Endothelial cell of umbilical vein (primary cell): ENCODE measurements at regions not wholly inside any gene's neighbourhood (a gene's known extent, or its start where the extent isn't known, plus 50 kb on each side); places are given as distances from the start of the nearest gene placed in this dataset.

Experiments used
- BruUV-seq: library from RNA; stranded (reverse); fragments of 400-500 nt; replicated peaks from 2 replicates; lab custom pipeline; 2021; lab: Mats Ljungman, UMichigan
- CTCF ChIA-PET: fragments of 300-600, 350-600 bp; sonication (Branson Sonifier 250); formaldehyde crosslinking; loops from one replicate; lab custom pipeline; 2021; ENCODE audit warnings: antibody characterized with exemption, inconsistent platforms; lab: Charles Lee
- POLR2A ChIA-PET: fragments of 300-600, 350-600 bp; sonication (Branson Sonifier 250); formaldehyde crosslinking; loops from one replicate; lab custom pipeline; 2021; ENCODE audit warnings: antibody characterized with exemption, inconsistent platforms; lab: Charles Lee
- DNase-seq: peaks from one replicate; pipeline ENCODE4 v3.0.0-alpha.2; 2011; ENCODE audit warnings: low read depth, low spot score
- FAIRE-seq: peaks from 2 replicates; lab custom pipeline; 2011; peaks lifted over from hg19 to GRCh38; lab: Jason Lieb, UNC
- H2AFZ ChIP-seq: 2 replicates; pipeline ENCODE4 v1.6.0; 2012; ENCODE audit warnings: low read depth, low read length, control low read depth, inconsistent platforms
- H3K27ac ChIP-seq: 2 replicates; pipeline ENCODE4 v1.5.1; 2011; ENCODE audit warnings: low read depth, mild to moderate bottlenecking, control low read depth, low read length, moderate library complexity; ENCODE audit not compliant: insufficient read depth
- H3K27me3 ChIP-seq, 2 experiments: 2 replicates each; pipeline versions ENCODE4 v1.6.0 to v1.6.1; 2011; ENCODE audit warnings: low read length in 2 of 2, mixed read lengths in 1 of 2; ENCODE audit not compliant: control insufficient read depth in 2 of 2, insufficient read depth in 2 of 2
- H3K36me3 ChIP-seq, 2 experiments: 2 replicates in 1 of 2; 3 replicates in 1 of 2; pipeline ENCODE4 v1.5.1; 2011; ENCODE audit warnings: low read length in 2 of 2, mild to moderate bottlenecking in 1 of 2, moderate library complexity in 1 of 2; ENCODE audit not compliant: control insufficient read depth in 2 of 2, insufficient read depth in 2 of 2; ENCODE audit errors: extremely low read depth in 1 of 2
- H3K4me1 ChIP-seq: 3 replicates; pipeline ENCODE4 v1.5.1; 2011; ENCODE audit warnings: mild to moderate bottlenecking, low read length; ENCODE audit not compliant: control insufficient read depth, insufficient read depth; ENCODE audit errors: extremely low read depth
- H3K4me2 ChIP-seq: 2 replicates; pipeline ENCODE4 v1.6.1; 2011; ENCODE audit warnings: low read length, control low read depth, mixed read lengths; ENCODE audit not compliant: insufficient read depth
- H3K4me3 ChIP-seq, 3 experiments: fragments of 200-600 bp in 1 of 3; sonication (generic), shearing (Covaris generic) in 1 of 3; replicated peaks in 1 of 3; 2 replicates each; pipeline ENCODE4 v1.5.1; 2011 to 2016; ENCODE audit warnings: control low read depth in 3 of 3, low read length in 3 of 3, mild to moderate bottlenecking in 2 of 3, inconsistent platforms in 1 of 3, low read depth in 1 of 3, moderate library complexity in 1 of 3; ENCODE audit not compliant: insufficient read depth in 1 of 3
- H3K79me2 ChIP-seq: 2 replicates; pipeline ENCODE4 v1.6.0; 2012; ENCODE audit warnings: low read length, inconsistent platforms; ENCODE audit not compliant: control insufficient read depth, insufficient read depth
- H3K9ac ChIP-seq: replicated peaks from 2 replicates; pipeline ENCODE3; 2011; ENCODE audit warnings: low read length, control low read depth; ENCODE audit not compliant: insufficient read depth; ENCODE audit errors: extremely low read depth
- H3K9me1 ChIP-seq: replicated peaks from 3 replicates; pipeline ENCODE4 v1.6.0; 2011; ENCODE audit warnings: mild to moderate bottlenecking, low read length; ENCODE audit not compliant: control insufficient read depth, insufficient read depth; ENCODE audit errors: extremely low read depth
- H3K9me3 ChIP-seq: replicated peaks from 2 replicates; pipeline ENCODE4 v1.5.1; 2012; ENCODE audit warnings: low read length, inconsistent platforms; ENCODE audit not compliant: control insufficient read depth, insufficient read depth
- H4K20me1 ChIP-seq: replicated peaks from 2 replicates; pipeline ENCODE3; 2011; ENCODE audit warnings: mild to moderate bottlenecking, low read length; ENCODE audit not compliant: control insufficient read depth, insufficient read depth; ENCODE audit errors: extremely low read depth
- CTCF ChIP-seq, 2 donors: IDR thresholded peaks; 1 replicate in 1 of 2; 2 replicates in 1 of 2; pipeline ENCODE4 v1.5.1; 2011; ENCODE audit warnings: low read length in 2 of 2, mild to moderate bottlenecking in 2 of 2, moderate library complexity in 2 of 2, control low read depth in 1 of 2, inconsistent platforms in 1 of 2, low read depth in 1 of 2; ENCODE audit not compliant: insufficient read depth in 1 of 2; ENCODE audit errors: extremely low read depth in 1 of 2
- EZH2 ChIP-seq: IDR thresholded peaks from 2 replicates; pipeline ENCODE4 v1.6.1; 2012; ENCODE audit warnings: borderline replicate concordance, low read depth, mild to moderate bottlenecking, moderate library complexity, low read length, inconsistent platforms; ENCODE audit not compliant: severe bottlenecking
- FOS ChIP-seq: IDR thresholded peaks from 2 replicates; pipeline ENCODE4 v1.6.1; 2011; ENCODE audit warnings: mild to moderate bottlenecking, low read length, moderate library complexity, borderline replicate concordance; ENCODE audit not compliant: insufficient read depth
- GATA2 ChIP-seq: IDR thresholded peaks from 2 replicates; pipeline ENCODE4 v1.7.0; 2011; ENCODE audit warnings: low read depth, mild to moderate bottlenecking, moderate library complexity, mixed read lengths, low read length; ENCODE audit not compliant: insufficient read length, insufficient read depth
- JUN ChIP-seq: IDR thresholded peaks from 2 replicates; pipeline ENCODE4 v1.6.1; 2011; ENCODE audit warnings: borderline replicate concordance, low read depth; ENCODE audit not compliant: insufficient read length, insufficient read depth
- MAX ChIP-seq: IDR thresholded peaks from 2 replicates; pipeline ENCODE4 v1.6.1; 2011; ENCODE audit not compliant: insufficient read depth, insufficient read length
- MYC ChIP-seq: IDR thresholded peaks from one replicate; pipeline ENCODE4 v1.6.1; 2011; ENCODE audit warnings: mild to moderate bottlenecking, low read depth, low read length
- POLR2A ChIP-seq: IDR thresholded peaks from 2 replicates; pipeline ENCODE4 v1.6.1; 2012; ENCODE audit warnings: low read depth, mild to moderate bottlenecking, control low read depth, low read length
- POLR2AphosphoS5 ChIP-seq: IDR thresholded peaks from 2 replicates; pipeline ENCODE4 v1.6.1; 2012; ENCODE audit warnings: low read depth, mild to moderate bottlenecking, control low read depth, low read length, moderate library complexity; ENCODE audit not compliant: insufficient read depth
- dilution Hi-C: fragments of 300-500 bp; cut with MboI; formaldehyde crosslinking; loops from one replicate; pipeline ENCODE4 v1.15.0; 2019; ENCODE audit warnings: low sequenced_read_pairs; ENCODE audit not compliant: extremely low pct_ligation_motif_present
- intact Hi-C: fragments of 100-400 bp; cut with micrococcal nuclease; formaldehyde crosslinking; loops from one replicate; pipeline ENCODE4 v1.10.0; 2022

- TF ChIP-seq CTCF (IDR thresholded peaks at IDR 0.05; ENCODE audit: extremely low read depth in 1 of 2, insufficient read depth in 1 of 2, low read depth in 1 of 2, low read length in 2 of 2) (no peak), EZH2 (no peak), GATA2 (no peak), POLR2AphosphoS5 (no peak), MAX (no peak), POLR2A (no peak), JUN (no peak), MYC (no peak), FOS (no peak)
- Histone ChIP-seq H3K4me3 (no peak overlapping the region), H4K20me1 (no peaks in the 10 kb centered on the region), H3K4me2 (no peak overlapping the region), H3K27me3 (no peaks in the 10 kb centered on the region), H3K9me3 (no peaks in the 10 kb centered on the region), H3K9ac (no peak overlapping the region), H3K27ac (no peak overlapping the region), H3K36me3 (no peaks in the 10 kb centered on the region), H3K79me2 (no peaks in the 10 kb centered on the region), H2AFZ (no peak overlapping the region), H3K9me1 (no peaks in the 10 kb centered on the region), H3K4me1 (no peaks in the 10 kb centered on the region)
- intact Hi-C loops: no loop called here
- POLR2A ChIA-PET: no interaction called here
- DNase-seq (no peak), FAIRE-seq (no peak)
- BruUV-seq: no TSS peak
- dilution Hi-C loops: no loop called here
- CTCF ChIA-PET: no interaction called here
These were observed 251.0 kb downstream of the PTPRU start for GRCh38 chr1:29487291-29487690.
